GM21825 (cell line): ENCODE measurements at regions not wholly inside any gene's neighbourhood (a gene's known extent, or its start where the extent isn't known, plus 50 kb on each side); places are given as distances from the start of the nearest gene placed in this dataset.
A peak's percentile ranks its signal among the peaks of the same experiment; 100 is the strongest.
"Not testable (repeated sequence)": the region's sequence is repeated elsewhere in the genome, so short reads cannot be mapped to it uniquely, and the experiment has no call there.

ENCODE experiments used
- ATAC-seq: cut with Tn5 transposase; IDR thresholded peaks from one replicate; pipeline ENCODE4 v1.9.1; 2021; ENCODE audit warnings: mild to moderate bottlenecking, moderate library complexity; ENCODE audit not compliant: unreplicated experiment

DNA sequence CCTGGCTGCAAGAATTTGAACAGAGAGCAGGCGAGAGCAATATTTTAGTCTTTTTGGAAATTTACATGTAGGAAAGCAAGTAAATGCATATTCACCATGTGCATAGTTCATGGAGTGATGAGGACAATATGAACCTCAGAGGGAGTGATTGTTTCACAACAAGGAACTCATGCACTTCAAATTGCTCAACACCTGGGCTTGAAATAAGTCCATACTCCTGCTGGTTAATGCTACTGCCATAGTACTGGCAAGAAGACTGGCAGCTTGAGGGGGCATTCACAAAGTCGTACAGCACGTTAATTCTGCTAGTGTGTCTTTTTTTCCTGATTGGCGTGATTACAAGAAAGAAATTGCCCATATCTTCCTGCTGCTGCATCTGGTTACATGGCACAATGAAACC, 267.6 kb downstream of the PCDH17 start:
- no peak for ATAC-seq

GRCh38 chr13:57909833-57910232, 278.3 kb downstream of the PCDH17 start:
- ATAC-seq, result not testable (repeated sequence)

GRCh38 chr13:57918086-57918485, 286.5 kb downstream of the PCDH17 start:
- ATAC-seq, result no peak

GRCh38 chr13:57918913-57919312, 287.4 kb downstream of the PCDH17 start:
- ATAC-seq, result no peak

DNA sequence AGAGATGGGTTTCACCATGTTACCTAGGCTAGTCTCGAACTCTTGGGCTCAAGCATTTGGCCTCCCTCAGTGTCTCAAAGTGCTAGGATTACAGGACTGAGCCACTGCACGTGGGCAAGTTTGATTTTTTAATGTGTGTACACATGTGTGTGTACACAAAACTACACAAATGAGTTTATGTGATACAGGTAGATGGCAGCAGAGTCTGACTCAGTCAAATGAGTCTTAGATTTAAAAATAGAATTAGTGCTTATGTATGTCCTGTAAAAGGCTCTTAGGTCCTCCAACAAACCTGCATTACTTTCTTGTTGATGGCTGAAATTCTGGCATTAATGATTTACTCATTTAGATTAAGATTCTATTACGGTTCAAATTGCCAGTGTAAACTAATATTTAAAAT, 293.7 kb downstream of the PCDH17 start:
- no peak for ATAC-seq

- ATAC-seq, result no peak
Measured at GRCh38 chr13:57925751-57926150, 294.2 kb downstream of the PCDH17 start.

GRCh38 chr13:57932061-57932460, 300.5 kb downstream of the PCDH17 start:
- ATAC-seq, result no peak

GRCh38 chr13:57933606-57934005, 302.1 kb downstream of the PCDH17 start:
- ATAC-seq, result no peak

DNA sequence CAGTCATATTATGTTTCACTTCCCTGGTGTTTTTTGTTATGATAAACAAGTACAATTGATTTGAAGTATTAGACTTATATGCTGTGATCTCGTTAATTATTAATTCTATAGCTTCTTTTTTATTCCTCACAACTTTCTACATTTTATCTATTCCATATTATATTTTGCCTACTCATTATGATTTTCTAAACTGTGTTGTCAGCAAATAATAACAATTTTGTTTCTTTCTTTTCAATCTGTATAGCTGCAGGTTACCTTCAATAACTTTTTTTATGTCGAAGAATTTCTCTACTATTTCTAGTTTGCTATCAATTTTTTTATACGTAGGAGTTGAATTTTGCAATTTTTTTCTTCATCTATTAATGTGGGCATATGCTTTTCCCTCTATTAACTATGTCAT, 304.4 kb downstream of the PCDH17 start:
- no peak for ATAC-seq

DNA sequence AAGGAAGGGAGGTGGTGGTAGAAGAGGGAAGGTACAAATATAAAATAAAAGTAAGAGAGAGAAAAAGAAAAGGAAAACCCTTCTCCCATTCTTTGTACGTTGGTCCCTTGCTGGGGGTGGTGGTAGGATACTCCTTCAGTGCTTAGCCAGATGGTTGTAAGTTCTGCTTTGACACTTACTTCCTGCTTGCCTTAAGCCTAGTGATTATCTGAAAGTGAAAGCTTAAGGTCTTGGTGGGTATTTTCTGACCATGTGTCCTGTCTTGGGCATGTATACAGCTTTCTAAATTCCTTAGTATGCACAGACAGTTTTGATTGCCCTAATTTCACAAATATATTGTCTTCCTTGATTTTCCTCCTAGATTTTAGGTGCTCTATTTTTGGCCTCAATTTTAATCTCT, 314.8 kb downstream of the PCDH17 start:
- ATAC-seq, result peak; percentile 82

GRCh38 chr13:57948884-57949283, 317.3 kb downstream of the PCDH17 start:
- no peak for ATAC-seq

DNA sequence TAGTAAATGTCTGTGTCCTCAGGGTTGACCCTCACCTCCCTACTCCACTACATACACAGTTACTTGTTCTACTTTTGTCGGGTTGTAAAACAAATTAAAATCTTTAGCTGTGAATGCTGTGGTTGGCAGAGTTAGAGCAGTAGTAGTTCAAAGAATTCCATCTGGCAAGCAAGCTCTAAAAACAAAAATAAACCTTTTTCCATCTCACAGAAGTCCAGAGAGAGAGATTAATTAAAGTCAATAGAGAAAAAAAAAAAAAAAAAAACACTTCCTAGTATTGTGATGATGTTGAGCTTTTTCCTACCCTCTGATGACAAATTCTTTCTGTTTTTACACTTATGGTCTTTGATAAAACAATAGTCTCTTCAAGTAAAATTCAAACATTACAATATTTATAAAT, 338.4 kb downstream of the PCDH17 start:
- ATAC-seq, result no peak

DNA sequence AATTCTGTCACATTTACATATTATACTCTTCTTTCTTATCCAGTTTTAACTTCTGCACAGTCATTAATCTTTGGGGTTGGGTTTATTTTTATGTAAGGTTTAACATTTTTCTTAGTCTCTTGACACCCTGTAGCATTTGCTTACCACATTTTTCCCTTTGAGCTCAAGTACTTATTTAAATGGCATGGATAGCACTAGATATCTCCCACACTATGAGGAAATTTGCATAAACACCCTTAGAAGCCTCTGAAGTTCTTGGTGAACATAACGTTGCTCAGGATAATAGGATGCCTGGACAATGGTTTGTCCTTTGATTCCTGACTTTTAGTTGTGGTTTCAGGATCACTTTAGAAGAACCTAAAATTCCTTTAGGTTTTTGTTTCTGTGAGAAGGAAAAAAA, 338.9 kb downstream of the PCDH17 start:
- no peak for ATAC-seq

GRCh38 chr13:57982782-57983181, 351.2 kb downstream of the PCDH17 start:
- no peak for ATAC-seq

GRCh38 chr13:57988276-57988675, 356.7 kb downstream of the PCDH17 start:
- ATAC-seq, result no peak

GRCh38 chr13:57991041-57991440, 359.5 kb downstream of the PCDH17 start:
- ATAC-seq, result no peak

- no peak for ATAC-seq
Measured at GRCh38 chr13:57992416-57992815, 360.9 kb downstream of the PCDH17 start.

DNA sequence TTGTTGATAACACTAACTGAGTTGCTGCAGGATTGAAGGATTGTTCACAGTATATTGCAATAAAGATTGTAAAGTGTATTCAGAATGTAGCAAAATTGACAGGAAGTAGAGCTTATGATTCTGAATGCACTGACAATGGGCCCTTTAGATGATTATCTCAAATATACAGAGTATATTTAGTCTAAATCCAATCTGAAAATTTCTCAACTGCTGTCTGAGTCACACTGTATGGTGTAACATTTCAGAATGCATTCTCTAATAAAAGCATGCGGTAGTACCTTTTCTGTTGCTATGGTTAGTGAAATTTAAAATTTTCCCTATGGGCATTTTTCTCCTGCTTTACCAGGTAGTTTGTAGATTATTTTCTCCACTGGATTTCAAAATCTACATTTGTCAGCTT, 365.2 kb downstream of the PCDH17 start:
- ATAC-seq, result no peak

GRCh38 chr13:58004751-58005150, 373.2 kb downstream of the PCDH17 start:
- no peak for ATAC-seq

- ATAC-seq, result no peak
Measured at GRCh38 chr13:58018020-58018419, 386.5 kb downstream of the PCDH17 start.

DNA sequence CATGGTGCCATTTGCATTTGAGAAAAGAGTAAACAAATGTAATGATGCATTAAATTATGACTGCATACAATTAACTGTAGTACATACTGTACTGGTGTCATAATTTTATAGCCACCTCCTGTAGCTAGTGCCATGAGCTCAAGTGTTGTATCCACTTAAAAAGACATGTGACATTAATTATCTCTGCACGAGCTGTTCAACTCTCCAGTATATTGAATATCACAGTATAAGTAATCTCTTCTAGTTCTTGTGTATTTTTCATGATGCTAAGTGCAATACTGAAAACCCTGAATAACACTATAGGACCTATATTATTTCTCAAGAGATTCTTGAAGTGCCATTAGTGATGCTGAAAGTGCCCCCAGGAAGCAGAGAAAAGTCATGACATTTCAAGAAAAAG, 387.3 kb downstream of the PCDH17 start:
- ATAC-seq, result no peak

GRCh38 chr13:58024103-58024502, 392.6 kb downstream of the PCDH17 start:
- no peak for ATAC-seq

- ATAC-seq, result no peak
Measured at GRCh38 chr13:58025821-58026220, 394.3 kb downstream of the PCDH17 start.
